GM12878 (cell line): ENCODE measurements at regions not wholly inside any gene's neighbourhood (a gene's known extent, or its start where the extent isn't known, plus 50 kb on each side); places are given as distances from the start of the nearest gene placed in this dataset.

Source experiments
- CHD4 ChIP-seq: fragments of 200-600 bp; sonication (generic); IDR thresholded peaks from 2 replicates; pipeline ENCODE4 v1.6.1; 2016; ENCODE audit warnings: mild to moderate bottlenecking
- NBN ChIP-seq: fragments of 450-650 bp; IDR thresholded peaks from 2 replicates; pipeline ENCODE4 v1.6.1; 2016
- NFYA ChIP-seq: IDR thresholded peaks from 2 replicates; pipeline ENCODE4 v1.6.1; 2011; ENCODE audit warnings: low read depth, mild to moderate bottlenecking, low read length, improper control_type of control experiment, borderline replicate concordance
- POLR2A ChIP-seq: IDR thresholded peaks from 2 replicates; pipeline ENCODE4 v1.6.1; 2011; ENCODE audit warnings: low read depth, mild to moderate bottlenecking, low read length
- SREBF1 ChIP-seq: IDR thresholded peaks from 2 replicates; pipeline ENCODE4 v1.6.1; 2012; ENCODE audit warnings: mild to moderate bottlenecking, low read length
- SRF ChIP-seq, 2 experiments: IDR thresholded peaks; 2 replicates each; pipeline ENCODE4 v1.6.1; 2011; ENCODE audit warnings: low read depth in 2 of 2, low read length in 2 of 2, mild to moderate bottlenecking in 1 of 2, moderate library complexity in 1 of 2
- ZZZ3 ChIP-seq: IDR thresholded peaks from 2 replicates; pipeline ENCODE4 v1.6.1; 2011; ENCODE audit warnings: low read depth; ENCODE audit not compliant: control insufficient read depth, insufficient read length
- TF ChIP-seq, protein P1 (sequence below): IDR thresholded peaks from 2 replicates; pipeline ENCODE4 v1.6.1; 2011; ENCODE audit warnings: mild to moderate bottlenecking, low read depth, low read length, moderate library complexity; ENCODE audit not compliant: insufficient replicate concordance
- TF ChIP-seq, protein P2 (sequence below), 3 experiments: IDR thresholded peaks in 2 of 3; conservative IDR thresholded peaks in 1 of 3; 2 replicates each; pipeline ENCODE4 v1.5.1; 2011; ENCODE audit warnings: low read depth in 3 of 3, low read length in 3 of 3, mild to moderate bottlenecking in 3 of 3, control low read depth in 2 of 3, moderate library complexity in 2 of 3, inconsistent platforms in 1 of 3, mixed read lengths in 1 of 3; ENCODE audit not compliant: control insufficient read depth in 2 of 3, insufficient read depth in 1 of 3; ENCODE audit errors: extremely low read depth in 1 of 3

DNA sequence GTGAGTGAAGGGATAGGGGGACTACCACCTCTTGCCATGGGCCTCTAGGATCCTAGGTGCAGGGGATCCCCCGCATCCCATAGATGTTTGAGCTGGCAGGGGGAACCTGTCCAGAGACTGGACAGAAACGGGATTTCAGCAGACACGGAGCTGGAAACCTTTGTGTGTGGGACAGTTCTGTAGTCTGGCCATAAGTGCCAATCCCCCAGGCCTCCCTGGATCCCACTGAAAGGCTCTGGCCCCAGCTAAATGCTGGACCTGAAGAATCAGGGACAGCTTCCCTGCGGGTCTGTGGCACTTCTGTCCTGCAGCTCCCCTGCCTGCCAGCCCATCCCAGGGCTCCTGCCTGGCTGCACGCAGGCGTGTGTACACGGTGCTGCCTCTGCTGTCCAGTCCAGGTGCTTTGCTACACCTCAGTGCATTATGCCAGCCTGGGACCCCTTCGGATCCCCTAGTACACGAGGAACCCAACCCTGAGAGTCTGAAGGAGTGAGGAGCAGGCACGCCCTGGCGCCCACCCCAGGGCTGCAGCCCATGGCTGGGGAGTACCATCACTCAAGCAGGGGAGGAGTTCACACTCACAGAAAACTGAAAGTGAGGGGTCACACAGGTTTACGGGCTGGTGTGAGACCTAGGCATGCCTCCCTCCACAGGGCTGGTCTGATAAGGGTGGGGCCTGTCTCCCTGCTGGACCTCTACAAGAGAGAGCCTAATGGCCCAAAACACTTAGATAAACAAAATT, 703.0 kb downstream of the ARAP2 start:
- TF ChIP-seq CHD4: no peak
- no peak for TF ChIP-seq NFYA
- TF ChIP-seq NBN: no peak
- TF ChIP-seq, protein P1, sequence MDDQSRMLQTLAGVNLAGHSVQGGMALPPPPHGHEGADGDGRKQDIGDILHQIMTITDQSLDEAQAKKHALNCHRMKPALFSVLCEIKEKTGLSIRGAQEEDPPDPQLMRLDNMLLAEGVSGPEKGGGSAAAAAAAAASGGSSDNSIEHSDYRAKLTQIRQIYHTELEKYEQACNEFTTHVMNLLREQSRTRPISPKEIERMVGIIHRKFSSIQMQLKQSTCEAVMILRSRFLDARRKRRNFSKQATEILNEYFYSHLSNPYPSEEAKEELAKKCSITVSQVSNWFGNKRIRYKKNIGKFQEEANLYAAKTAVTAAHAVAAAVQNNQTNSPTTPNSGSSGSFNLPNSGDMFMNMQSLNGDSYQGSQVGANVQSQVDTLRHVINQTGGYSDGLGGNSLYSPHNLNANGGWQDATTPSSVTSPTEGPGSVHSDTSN: no peak
- TF ChIP-seq ZZZ3: no peak
- TF ChIP-seq, protein P2, sequence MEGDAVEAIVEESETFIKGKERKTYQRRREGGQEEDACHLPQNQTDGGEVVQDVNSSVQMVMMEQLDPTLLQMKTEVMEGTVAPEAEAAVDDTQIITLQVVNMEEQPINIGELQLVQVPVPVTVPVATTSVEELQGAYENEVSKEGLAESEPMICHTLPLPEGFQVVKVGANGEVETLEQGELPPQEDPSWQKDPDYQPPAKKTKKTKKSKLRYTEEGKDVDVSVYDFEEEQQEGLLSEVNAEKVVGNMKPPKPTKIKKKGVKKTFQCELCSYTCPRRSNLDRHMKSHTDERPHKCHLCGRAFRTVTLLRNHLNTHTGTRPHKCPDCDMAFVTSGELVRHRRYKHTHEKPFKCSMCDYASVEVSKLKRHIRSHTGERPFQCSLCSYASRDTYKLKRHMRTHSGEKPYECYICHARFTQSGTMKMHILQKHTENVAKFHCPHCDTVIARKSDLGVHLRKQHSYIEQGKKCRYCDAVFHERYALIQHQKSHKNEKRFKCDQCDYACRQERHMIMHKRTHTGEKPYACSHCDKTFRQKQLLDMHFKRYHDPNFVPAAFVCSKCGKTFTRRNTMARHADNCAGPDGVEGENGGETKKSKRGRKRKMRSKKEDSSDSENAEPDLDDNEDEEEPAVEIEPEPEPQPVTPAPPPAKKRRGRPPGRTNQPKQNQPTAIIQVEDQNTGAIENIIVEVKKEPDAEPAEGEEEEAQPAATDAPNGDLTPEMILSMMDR (IDR thresholded peaks at IDR 0.05 in 2 of 3, conservative IDR thresholded peaks at IDR 0.05 in 1 of 3; ENCODE audit: control insufficient read depth in 2 of 3, extremely low read depth in 1 of 3, insufficient read depth in 1 of 3, low read depth in 3 of 3, low read length in 3 of 3): no peak
- TF ChIP-seq POLR2A: no peak
- no peak for TF ChIP-seq SREBF1
- no peak for TF ChIP-seq SRF (IDR thresholded peaks at IDR 0.05; ENCODE audit: low read depth in 2 of 2, low read length in 2 of 2)
